GM21576 (cell line): ENCODE measurements at regions not wholly inside any gene's neighbourhood (a gene's known extent, or its start where the extent isn't known, plus 50 kb on each side); places are given as distances from the start of the nearest gene placed in this dataset.

Source experiments
- ATAC-seq: cut with Tn5 transposase; IDR thresholded peaks from one replicate; pipeline ENCODE4 v1.9.1; 2021; ENCODE audit warnings: mild to moderate bottlenecking, moderate library complexity; ENCODE audit not compliant: unreplicated experiment

- ATAC-seq, result no peak
These were observed 282.6 kb downstream of the ADGRA3 start for GRCh38 chr4:22233230-22233629.

DNA sequence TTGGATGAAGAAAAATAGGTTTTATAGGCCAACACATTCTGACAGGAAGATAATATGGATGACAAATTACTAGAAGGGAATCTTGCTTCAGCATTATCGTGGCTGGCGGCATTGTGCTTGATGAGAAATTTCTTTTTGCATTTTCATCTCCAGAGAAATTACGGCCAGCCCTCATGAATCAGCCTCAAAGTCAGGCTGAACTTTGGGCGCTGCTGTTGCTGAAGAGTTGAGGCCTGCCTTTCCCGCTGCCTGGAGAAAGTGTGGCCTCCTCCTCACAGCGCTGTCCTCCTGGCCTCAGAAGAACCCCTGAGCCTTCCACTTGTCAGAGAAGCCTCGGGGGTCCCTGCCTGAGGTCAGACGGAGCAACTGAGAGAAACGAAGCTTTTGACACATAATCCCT lies 272.4 kb upstream of the KCNIP4 start:
- ATAC-seq, result no peak

- no peak for ATAC-seq
These were observed 268.9 kb upstream of the KCNIP4 start for GRCh38 chr4:22217480-22217879.

DNA sequence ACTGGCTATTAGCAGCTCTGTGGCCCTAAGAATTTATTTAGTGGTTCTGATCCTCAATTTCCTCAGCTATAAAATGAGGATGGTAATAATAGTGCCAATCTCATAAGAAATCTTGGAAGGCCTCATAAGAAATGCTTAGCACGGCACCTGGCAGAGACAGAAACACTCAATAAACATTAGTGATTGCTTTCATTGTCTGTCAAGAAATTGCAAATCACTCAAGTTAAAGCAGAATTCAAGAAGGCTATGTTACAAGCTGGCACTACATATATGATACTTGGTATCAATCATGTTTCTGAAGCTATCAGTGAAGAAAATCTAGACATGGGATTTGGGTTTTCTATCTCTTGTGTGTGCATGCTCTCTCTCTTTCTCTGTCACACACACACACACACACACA lies 267.7 kb upstream of the KCNIP4 start:
- ATAC-seq, result no peak

GRCh38 chr4:22215084-22215483 lies 266.5 kb upstream of the KCNIP4 start:
- no peak for ATAC-seq

- ATAC-seq, result no peak
These were observed 255.1 kb upstream of the KCNIP4 start for GRCh38 chr4:22203711-22204011.

- no peak for ATAC-seq
These were observed 254.6 kb upstream of the KCNIP4 start for GRCh38 chr4:22202975-22203710.

GRCh38 chr4:22202246-22202974 lies 253.8 kb upstream of the KCNIP4 start:
- no peak for ATAC-seq

DNA sequence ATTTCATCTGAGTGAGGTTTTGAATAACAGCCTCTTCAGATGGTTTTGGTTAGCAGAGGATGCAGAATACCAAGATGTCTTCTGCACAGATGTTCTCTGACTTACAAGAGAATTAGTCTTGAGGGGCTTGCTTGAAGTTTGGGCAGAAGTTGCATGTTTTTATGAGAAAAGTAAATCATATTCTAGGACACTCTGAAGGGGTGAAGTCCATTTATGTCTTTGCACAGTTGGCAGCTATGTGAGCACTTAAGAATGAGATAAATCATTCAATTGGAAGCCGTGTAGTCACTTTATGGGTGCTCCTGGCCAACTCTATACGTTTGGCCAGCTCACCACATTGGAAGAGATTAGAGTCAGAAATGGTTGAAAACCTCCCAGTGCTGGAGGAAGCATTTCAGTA lies 252.7 kb upstream of the KCNIP4 start:
- ATAC-seq, result no peak

- no peak for ATAC-seq
These were observed 248.0 kb upstream of the KCNIP4 start for GRCh38 chr4:22196551-22196950.

- ATAC-seq, result no peak
These were observed 243.5 kb upstream of the KCNIP4 start for GRCh38 chr4:22192084-22192511.

GRCh38 chr4:22191565-22191964 lies 243.0 kb upstream of the KCNIP4 start:
- ATAC-seq, result no peak

GRCh38 chr4:22190855-22191254 lies 242.3 kb upstream of the KCNIP4 start:
- no peak for ATAC-seq

DNA sequence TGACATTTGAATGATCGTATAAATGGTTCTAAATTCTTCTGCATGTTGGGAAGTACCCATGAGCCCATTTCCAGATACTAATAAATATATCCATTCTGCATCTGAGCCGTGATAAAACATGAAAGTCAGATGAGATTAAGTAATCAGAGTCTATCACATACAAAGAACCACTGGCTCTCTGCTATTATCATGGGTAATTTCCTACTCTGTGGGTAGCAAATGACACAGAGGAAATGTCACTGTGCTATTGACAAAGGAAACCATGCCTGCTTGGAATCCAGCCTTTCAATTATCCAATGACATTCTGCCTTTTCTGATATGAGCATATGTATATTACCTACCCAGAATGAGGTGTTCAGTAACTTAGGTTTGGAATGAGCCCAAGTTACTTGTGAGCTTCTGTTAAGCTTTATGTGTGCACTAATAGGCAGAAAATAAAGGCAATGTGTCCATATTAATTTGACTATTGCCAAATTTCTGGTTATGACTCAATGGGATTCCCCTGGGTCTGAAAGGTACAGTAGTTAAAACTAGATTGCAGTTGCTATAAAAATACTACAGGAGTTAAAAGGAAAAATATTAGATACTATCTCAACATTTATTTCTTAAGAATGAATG lies 238.7 kb upstream of the KCNIP4 start:
- no peak for ATAC-seq

DNA sequence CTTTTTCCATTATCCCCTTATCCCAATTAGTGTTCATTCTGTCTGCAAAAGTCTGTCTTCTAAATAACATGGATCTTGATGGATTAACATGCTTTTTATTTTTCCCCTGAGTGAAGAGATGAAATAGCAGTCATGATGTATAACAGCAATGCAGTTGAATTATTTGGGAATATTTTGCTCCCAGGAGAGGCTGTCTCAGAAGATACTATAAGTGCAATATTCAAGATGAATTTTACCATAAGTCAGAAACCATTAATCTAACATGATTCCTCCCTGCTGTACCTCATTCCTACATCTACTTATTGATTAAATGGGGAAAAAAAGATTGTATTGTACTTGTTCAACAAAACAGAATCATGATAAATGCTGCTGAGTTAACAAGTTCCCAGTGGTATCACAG lies 233.2 kb upstream of the KCNIP4 start:
- ATAC-seq, result no peak

DNA sequence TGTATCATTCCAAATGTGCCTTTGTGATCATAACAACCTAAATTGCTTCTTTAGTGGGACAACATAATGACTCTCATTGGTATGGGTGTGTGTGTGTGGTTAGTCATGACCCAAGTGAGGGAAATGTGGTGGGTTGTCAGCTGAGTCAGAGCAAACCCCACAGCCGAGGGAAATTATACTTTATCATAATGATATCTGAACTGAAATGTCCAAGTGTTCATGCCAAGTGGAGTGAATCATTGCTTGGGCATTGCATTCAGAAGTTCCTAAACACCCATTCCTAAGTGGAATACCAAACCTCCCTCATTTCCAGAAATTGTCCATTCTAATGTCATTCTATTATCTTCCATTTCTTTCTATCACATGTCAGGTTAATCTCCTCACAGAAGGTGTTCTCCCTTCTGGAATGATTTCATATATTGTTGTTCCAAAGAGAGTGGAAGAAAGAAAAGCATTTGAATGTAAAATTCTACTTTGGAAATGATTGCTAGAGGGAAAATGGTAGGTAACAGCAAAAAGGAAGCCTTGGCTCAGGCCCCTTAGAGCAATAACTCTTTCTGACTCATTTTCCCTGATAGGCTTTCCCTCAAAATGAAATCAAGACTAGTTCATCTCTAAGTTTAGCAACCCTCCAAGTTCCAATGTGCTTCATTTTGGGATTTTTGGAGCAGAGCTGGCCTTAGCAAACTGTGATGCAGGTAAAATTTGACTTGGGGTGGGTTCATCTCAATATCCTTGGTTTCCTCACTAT lies 230.7 kb upstream of the KCNIP4 start:
- ATAC-seq, result no peak

- no peak for ATAC-seq
These were observed 226.1 kb upstream of the KCNIP4 start for GRCh38 chr4:22174640-22175039.

GRCh38 chr4:22170353-22170752 lies 221.8 kb upstream of the KCNIP4 start:
- no peak for ATAC-seq

DNA sequence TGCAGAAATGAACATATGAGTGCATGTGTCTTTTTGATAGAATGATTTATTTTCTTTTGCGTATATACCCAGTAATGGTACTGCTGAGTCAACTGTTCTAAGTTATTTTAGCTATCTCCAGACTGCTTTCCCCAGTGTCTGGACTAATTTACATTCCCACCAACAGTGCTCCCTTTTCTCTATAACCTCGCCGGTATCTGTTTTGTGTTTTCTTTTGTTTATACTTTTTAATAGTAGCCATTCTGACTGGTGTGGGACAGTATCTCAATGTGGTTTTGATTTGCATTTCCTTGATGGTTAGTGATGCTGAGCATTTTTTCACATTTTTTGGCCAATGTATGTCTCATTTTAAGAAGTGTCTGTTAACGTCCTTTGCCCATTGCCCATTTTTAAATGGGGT lies 218.6 kb upstream of the KCNIP4 start:
- no peak for ATAC-seq

DNA sequence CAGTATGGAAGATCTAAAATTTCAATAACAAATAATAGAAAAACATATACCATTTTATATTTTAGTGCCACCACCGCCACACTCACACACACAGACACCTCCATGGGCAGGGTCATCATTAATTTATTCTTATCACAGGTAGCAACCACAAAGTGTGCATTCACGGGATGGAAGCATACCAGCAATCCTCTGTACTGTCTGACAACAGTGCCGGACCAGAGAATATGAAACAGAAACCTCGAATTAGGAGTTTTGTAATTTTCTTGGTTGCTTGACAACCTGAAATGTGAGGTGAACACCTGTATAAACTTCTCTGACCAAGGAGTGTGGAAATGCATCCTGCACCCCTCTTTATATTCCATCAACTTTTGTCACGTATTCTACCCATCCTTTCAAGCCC lies 213.9 kb upstream of the KCNIP4 start:
- no peak for ATAC-seq

- ATAC-seq, result no peak
These were observed 182.2 kb upstream of the KCNIP4 start for GRCh38 chr4:22130741-22131140.
